Neural crest cell (in vitro differentiated cells): ENCODE measurements at regions not wholly inside any gene's neighbourhood (a gene's known extent, or its start where the extent isn't known, plus 50 kb on each side); places are given as distances from the start of the nearest gene placed in this dataset.

Experiments
- DNase-seq: peaks from one replicate; pipeline ENCODE4 v3.0.0; 2021; ENCODE audit warnings: low read depth, mixed read lengths, low spot score
- H3K27ac Mint-ChIP-seq: one replicate; pipeline ENCODE4 v1.8.0; 2021; ENCODE audit warnings: mild to moderate bottlenecking, mixed read lengths; ENCODE audit not compliant: unreplicated experiment
- H3K27me3 Mint-ChIP-seq: 2 replicates; pipeline ENCODE4 v1.8.0; 2021; ENCODE audit warnings: low read depth, mild to moderate bottlenecking, mixed read lengths
- H3K36me3 Mint-ChIP-seq: 2 replicates; pipeline ENCODE4 v1.8.0; 2021; ENCODE audit warnings: low read depth, mild to moderate bottlenecking, mixed read lengths
- H3K4me1 Mint-ChIP-seq: 2 replicates; pipeline ENCODE4 v1.8.0; 2021; ENCODE audit warnings: mixed read lengths
- H3K4me3 Mint-ChIP-seq: one replicate; pipeline ENCODE4 v1.8.0; 2021; ENCODE audit warnings: mild to moderate bottlenecking, mixed read lengths
- H3K9me3 Mint-ChIP-seq: 2 replicates; pipeline ENCODE4 v1.8.0; 2021; ENCODE audit warnings: mixed read lengths
- CTCF ChIP-seq: fragments of 200-600 bp; sonication (generic); conservative IDR thresholded peaks from 2 replicates; pipeline ENCODE4 v1.5.0; 2021; ENCODE audit warnings: antibody characterized with exemption, mild to moderate bottlenecking

GRCh38 chr4:85402371-85402770 is 72.6 kb upstream of the ARHGAP24 start:
- H3K27ac Mint-ChIP-seq = no peak overlapping the region
- no peaks in the 10 kb centered on the region for H3K27me3 Mint-ChIP-seq
- TF ChIP-seq CTCF = no peak
- H3K4me1 Mint-ChIP-seq = no peaks in the 10 kb centered on the region
- no peak for DNase-seq
- H3K9me3 Mint-ChIP-seq = no peaks in the 10 kb centered on the region
- no peaks in the 10 kb centered on the region for H3K36me3 Mint-ChIP-seq
- no peak overlapping the region for H3K4me3 Mint-ChIP-seq

- no peaks in the 10 kb centered on the region for H3K36me3 Mint-ChIP-seq
- TF ChIP-seq CTCF = no peak
Observed at GRCh38 chr4:85406185-85406584, 68.8 kb upstream of the ARHGAP24 start.

GRCh38 chr4:85407546-85407945 is 67.4 kb upstream of the ARHGAP24 start:
- no peaks in the 10 kb centered on the region for H3K36me3 Mint-ChIP-seq
- H3K4me3 Mint-ChIP-seq = no peak overlapping the region
- no peak for DNase-seq
- H3K9me3 Mint-ChIP-seq = no peaks in the 10 kb centered on the region
- H3K27ac Mint-ChIP-seq = no peak overlapping the region
- no peaks in the 10 kb centered on the region for H3K4me1 Mint-ChIP-seq
- H3K27me3 Mint-ChIP-seq = no peaks in the 10 kb centered on the region
- TF ChIP-seq CTCF = no peak

More at GRCh38 chr4:85406185-85406584, 68.8 kb upstream of the ARHGAP24 start:
- Mint-ChIP-seq H3K9me3 (no peaks in the 10 kb centered on the region), H3K27ac (no peak overlapping the region), H3K4me1 (no peaks in the 10 kb centered on the region), H3K4me3 (no peak overlapping the region), H3K27me3 (no peaks in the 10 kb centered on the region)
- DNase-seq = no peak

- Mint-ChIP-seq H3K36me3 (no peaks in the 10 kb centered on the region), H3K27me3 (no peaks in the 10 kb centered on the region), H3K4me3 (no peak overlapping the region), H3K27ac (no peak overlapping the region), H3K4me1 (no peaks in the 10 kb centered on the region), H3K9me3 (no peaks in the 10 kb centered on the region)
- no peak for TF ChIP-seq CTCF
- no peak for DNase-seq
Observed at GRCh38 chr4:85408301-85408700, 66.6 kb upstream of the ARHGAP24 start.

GRCh38 chr4:85409251-85409650 is 65.7 kb upstream of the ARHGAP24 start:
- Mint-ChIP-seq H3K27ac (no peak overlapping the region), H3K27me3 (no peaks in the 10 kb centered on the region), H3K9me3 (no peaks in the 10 kb centered on the region)

More at GRCh38 chr4:85409251-85409650, 65.7 kb upstream of the ARHGAP24 start:
- TF ChIP-seq CTCF = no peak
- Mint-ChIP-seq H3K4me1 (no peaks in the 10 kb centered on the region), H3K36me3 (no peaks in the 10 kb centered on the region), H3K4me3 (no peak overlapping the region)
- no peak for DNase-seq
